GM20000 (cell line): ENCODE measurements at regions not wholly inside any gene's neighbourhood (a gene's known extent, or its start where the extent isn't known, plus 50 kb on each side); places are given as distances from the start of the nearest gene placed in this dataset.

ENCODE experiments used
- DNase-seq: peaks from one replicate; pipeline ENCODE4 v3.0.0; 2012; ENCODE audit warnings: low spot score
- CTCF ChIP-seq: IDR thresholded peaks from 2 replicates; pipeline ENCODE4 v1.5.1; 2012; ENCODE audit warnings: mild to moderate bottlenecking, control low read depth; ENCODE audit errors: extremely low read depth, missing control alignments

GRCh38 chr20:22373164-22373895 is 211.0 kb downstream of the FOXA2 start:
- no peak for DNase-seq
- TF ChIP-seq CTCF: no peak

GRCh38 chr20:22371843-22372242 is 212.5 kb downstream of the FOXA2 start:
- no peak for TF ChIP-seq CTCF
- peak; percentile 9 for DNase-seq

GRCh38 chr20:22370137-22370536 is 214.2 kb downstream of the FOXA2 start:
- no peak for DNase-seq
- no peak for TF ChIP-seq CTCF

GRCh38 chr20:22369100-22369499 is 215.3 kb downstream of the FOXA2 start:
- DNase-seq: no peak
- TF ChIP-seq CTCF: no peak

GRCh38 chr20:22368235-22368634 is 216.1 kb downstream of the FOXA2 start:
- no peak for TF ChIP-seq CTCF
- DNase-seq: no peak

GRCh38 chr20:22366631-22367030 is 217.7 kb downstream of the FOXA2 start:
- TF ChIP-seq CTCF: no peak
- no peak for DNase-seq

- DNase-seq: no peak
- TF ChIP-seq CTCF: no peak
These were observed 229.7 kb downstream of the FOXA2 start for GRCh38 chr20:22354647-22355046.
